ENCODE measurements at regions not wholly inside any gene's neighbourhood (a gene's known extent, or its start where the extent isn't known, plus 50 kb on each side); places are given as distances from the start of the nearest gene placed in this dataset.
"Not testable (repeated sequence)": the region's sequence is repeated elsewhere in the genome, so short reads cannot be mapped to it uniquely, and the experiment has no call there.

DNA sequence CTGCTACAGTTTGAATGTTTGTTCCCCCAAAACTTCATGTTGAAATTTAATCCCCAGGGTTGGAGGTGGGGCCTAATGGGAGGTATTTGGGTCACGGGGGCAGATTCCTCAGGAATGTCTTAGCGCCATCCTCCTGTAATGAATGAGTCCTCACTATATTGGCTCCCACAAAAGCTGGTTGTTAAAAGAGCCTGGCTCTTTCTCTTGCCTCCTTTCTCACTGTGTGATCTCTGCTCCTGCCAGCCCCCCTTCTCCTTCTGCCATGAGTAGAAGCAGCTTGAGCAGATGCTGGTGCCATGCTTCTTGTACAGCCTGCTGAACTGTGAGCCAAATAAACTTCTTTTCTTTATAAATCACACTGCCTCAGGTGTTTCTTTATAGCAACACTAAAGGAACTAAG lies 721.0 kb upstream of the PKDCC start:
- no peak overlapping the region for H3K4me3 ChIP-seq (ENCODE audit: low read depth, low read length)
- DNase-seq (ENCODE audit: low read depth), result no peak
- no peak for TF ChIP-seq CTCF (conservative IDR thresholded peaks at IDR 0.05; ENCODE audit: low read depth, low read length)

GRCh38 chr2:41329040-41329439 lies 718.8 kb upstream of the PKDCC start:
- TF ChIP-seq CTCF (conservative IDR thresholded peaks at IDR 0.05; ENCODE audit: low read depth, low read length), result no peak
- H3K4me3 ChIP-seq (ENCODE audit: low read depth, low read length), result no peak overlapping the region
- no peak for DNase-seq (ENCODE audit: low read depth)

DNA sequence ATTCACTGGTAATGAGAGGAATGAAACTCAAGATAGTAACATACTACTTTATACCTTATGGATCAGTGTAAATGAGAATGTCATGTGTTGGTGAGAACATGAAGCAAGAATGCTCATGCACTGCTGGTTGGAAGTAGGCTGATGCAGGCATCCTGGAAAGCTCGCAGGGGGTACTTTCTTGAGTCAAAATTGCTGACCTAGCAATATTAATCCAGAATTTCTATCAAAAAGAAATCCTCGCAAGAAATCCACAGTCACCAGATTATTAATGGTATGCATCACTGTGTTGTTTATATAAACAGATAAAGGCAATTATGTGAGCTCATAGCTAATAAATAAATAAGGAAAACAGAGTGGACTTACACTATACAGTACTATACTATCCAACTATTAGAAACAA lies 713.7 kb upstream of the PKDCC start:
- no peak for TF ChIP-seq CTCF (conservative IDR thresholded peaks at IDR 0.05; ENCODE audit: low read depth, low read length)
- no peak overlapping the region for H3K4me3 ChIP-seq (ENCODE audit: low read depth, low read length)
- DNase-seq (ENCODE audit: low read depth), result no peak

- DNase-seq (ENCODE audit: low read depth); H3K4me3 ChIP-seq (ENCODE audit: low read depth, low read length): not testable (repeated sequence)
These were observed 712.2 kb upstream of the PKDCC start for GRCh38 chr2:41335573-41335972.

- DNase-seq (ENCODE audit: low read depth), result no peak
- no peak overlapping the region for H3K4me3 ChIP-seq (ENCODE audit: low read depth, low read length)
- TF ChIP-seq CTCF (conservative IDR thresholded peaks at IDR 0.05; ENCODE audit: low read depth, low read length), result no peak
These were observed 709.9 kb upstream of the PKDCC start for GRCh38 chr2:41337956-41338355.

DNA sequence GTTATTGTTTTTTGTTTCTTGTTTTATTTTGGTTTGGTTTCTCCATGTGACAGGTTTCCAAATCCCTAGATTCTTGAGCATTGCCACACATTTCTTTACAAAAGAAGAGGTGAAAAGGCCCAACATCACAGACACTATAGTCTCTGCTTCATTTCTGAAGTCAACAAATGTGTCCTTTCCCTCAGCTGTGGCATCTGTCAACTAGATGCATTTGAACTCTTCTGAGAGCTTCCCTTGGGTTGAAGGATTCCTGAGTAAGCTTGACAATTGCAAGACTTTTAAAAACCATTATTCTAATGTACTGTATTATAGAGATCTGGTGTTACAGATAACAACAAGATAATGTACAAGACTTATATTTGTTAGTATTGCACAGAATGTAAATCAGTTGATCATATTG lies 703.3 kb upstream of the PKDCC start:
- no peak for TF ChIP-seq CTCF (conservative IDR thresholded peaks at IDR 0.05; ENCODE audit: low read depth, low read length)

GRCh38 chr2:41353060-41353459 lies 694.8 kb upstream of the PKDCC start:
- DNase-seq (ENCODE audit: low read depth), result no peak
- H3K4me3 ChIP-seq (ENCODE audit: low read depth, low read length), result no peak overlapping the region
- no peak for TF ChIP-seq CTCF (conservative IDR thresholded peaks at IDR 0.05; ENCODE audit: low read depth, low read length)

More for the DNA sequence above, 703.3 kb upstream of the PKDCC start:
- no peak for DNase-seq (ENCODE audit: low read depth)
- no peak overlapping the region for H3K4me3 ChIP-seq (ENCODE audit: low read depth, low read length)

DNA sequence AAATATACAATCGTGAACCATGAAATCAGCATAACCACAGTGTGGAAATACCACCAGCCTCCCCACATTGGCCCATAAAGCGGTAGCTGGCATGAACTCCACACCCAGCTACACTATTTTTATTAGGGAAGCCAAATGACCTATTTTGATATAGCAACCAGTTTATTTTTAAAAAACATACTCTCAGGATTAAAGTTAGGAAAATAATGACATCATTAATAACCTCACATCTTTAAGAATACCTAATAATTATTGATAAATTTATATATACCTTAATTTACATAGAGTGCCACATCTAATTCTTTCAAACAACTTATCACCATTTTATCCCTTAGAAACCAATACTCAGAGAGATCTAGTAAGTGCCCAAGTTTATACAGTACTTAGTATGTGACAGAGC lies 692.0 kb upstream of the PKDCC start:
- no peak for TF ChIP-seq CTCF (conservative IDR thresholded peaks at IDR 0.05; ENCODE audit: low read depth, low read length)
- no peak overlapping the region for H3K4me3 ChIP-seq (ENCODE audit: low read depth, low read length)
- DNase-seq (ENCODE audit: low read depth), result no peak
